Neural progenitor cell (in vitro differentiated cells): ENCODE measurements at regions not wholly inside any gene's neighbourhood (a gene's known extent, or its start where the extent isn't known, plus 50 kb on each side); places are given as distances from the start of the nearest gene placed in this dataset.
A peak's percentile ranks its signal among the peaks of the same experiment; 100 is the strongest.

Experiments used
- DNase-seq: peaks from one replicate; pipeline ENCODE4 v3.0.0-alpha.2; 2016; ENCODE audit warnings: low spot score
- H2AFZ ChIP-seq: fragments of 200-600 bp; sonication (generic); replicated peaks from 2 replicates; pipeline ENCODE4 v1.6.1; 2016; ENCODE audit warnings: antibody characterized with exemption
- H3F3A ChIP-seq: fragments of 200-600 bp; sonication (generic); 2 replicates; pipeline ENCODE4 v1.6.1; 2016; ENCODE audit warnings: antibody characterized with exemption, low read depth
- H3K27ac ChIP-seq: fragments of 200-600 bp; sonication (generic); 2 replicates; pipeline ENCODE4 v1.5.1; 2016; ENCODE audit warnings: mild to moderate bottlenecking
- H3K27me3 ChIP-seq: fragments of 200-600 bp; sonication (generic); 2 replicates; pipeline ENCODE4 v1.6.1; 2016; ENCODE audit warnings: mild to moderate bottlenecking, moderate library complexity
- H3K36me3 ChIP-seq: fragments of 200-600 bp; sonication (generic); 2 replicates; pipeline ENCODE4 v1.5.1; 2016
- H3K4me1 ChIP-seq: fragments of 200-600 bp; sonication (generic); 2 replicates; pipeline ENCODE4 v1.6.1; 2016; ENCODE audit warnings: mixed run types
- H3K4me2 ChIP-seq: fragments of 200-600 bp; sonication (generic); 2 replicates; pipeline ENCODE4 v1.6.1; 2016
- H3K4me3 ChIP-seq: fragments of 200-600 bp; sonication (generic); 2 replicates; pipeline ENCODE4 v1.5.1; 2016
- H3K79me2 ChIP-seq: fragments of 200-600 bp; sonication (generic); 2 replicates; pipeline ENCODE4 v1.6.1; 2016; ENCODE audit warnings: low read depth
- H3K9ac ChIP-seq: fragments of 200-600 bp; sonication (generic); 2 replicates; pipeline ENCODE4 v1.6.1; 2016
- H3K9me3 ChIP-seq: fragments of 200-600 bp; sonication (generic); 2 replicates; pipeline ENCODE4 v1.5.1; 2016; ENCODE audit warnings: low read depth
- H4K20me1 ChIP-seq: fragments of 200-600 bp; sonication (generic); 2 replicates; pipeline ENCODE4 v1.6.1; 2016; ENCODE audit warnings: low read depth
- H3K27ac Mint-ChIP-seq: 3 replicates; pipeline ENCODE4 v1.8.0; 2021; ENCODE audit warnings: mixed read lengths
- H3K27me3 Mint-ChIP-seq: 2 replicates; pipeline ENCODE4 v1.8.0; 2022; ENCODE audit warnings: low read depth, mild to moderate bottlenecking, inconsistent platforms, moderate library complexity, mixed read lengths; ENCODE audit not compliant: insufficient read depth
- H3K36me3 Mint-ChIP-seq: 3 replicates; pipeline ENCODE4 v1.8.0; 2021; ENCODE audit warnings: mixed read lengths
- H3K4me1 Mint-ChIP-seq: 3 replicates; pipeline ENCODE4 v1.8.0; 2021; ENCODE audit warnings: mixed read lengths
- H3K4me3 Mint-ChIP-seq: 3 replicates; pipeline ENCODE4 v1.8.0; 2021; ENCODE audit warnings: mild to moderate bottlenecking, moderate library complexity, mixed read lengths
- H3K9me3 Mint-ChIP-seq: 3 replicates; pipeline ENCODE4 v1.8.0; 2020; ENCODE audit warnings: mixed read lengths
- CTCF ChIP-seq: fragments of 200-600 bp; sonication (generic); IDR thresholded peaks from 2 replicates; pipeline ENCODE4 v1.5.1; 2017; ENCODE audit warnings: antibody characterized with exemption, mild to moderate bottlenecking
- EZH2 ChIP-seq: fragments of 200-600 bp; sonication (generic); IDR thresholded peaks from 2 replicates; pipeline ENCODE4 v1.6.1; 2017; ENCODE audit warnings: antibody characterized with exemption, mild to moderate bottlenecking, moderate library complexity
- EZH2phosphoT487 ChIP-seq: fragments of 200-600 bp; sonication (generic); IDR thresholded peaks from 2 replicates; pipeline ENCODE4 v1.6.1; 2017; ENCODE audit warnings: antibody characterized with exemption

- Histone ChIP-seq H3K9ac (no peak overlapping the region), H3K27me3 (no peaks in the 10 kb centered on the region), H3K27ac (no peak overlapping the region), H3K4me3 (no peak overlapping the region), H3K4me2 (no peak overlapping the region), H3K79me2 (no peaks in the 10 kb centered on the region), H2AFZ (no peak overlapping the region), H3K9me3 (no peaks in the 10 kb centered on the region), H4K20me1 (no peaks in the 10 kb centered on the region), H3K4me1 (no peaks in the 10 kb centered on the region), H3F3A (no peaks in the 10 kb centered on the region), H3K36me3 (no peaks in the 10 kb centered on the region)
- no peak overlapping the region for H3K27ac Mint-ChIP-seq
- peaks cover 2% of the 10 kb centered on the region for H3K36me3 Mint-ChIP-seq
- H3K4me3 Mint-ChIP-seq = no peak overlapping the region
- DNase-seq = no peak
- no peak for TF ChIP-seq EZH2phosphoT487
- no peak for TF ChIP-seq EZH2
- no peak for TF ChIP-seq CTCF
- H3K9me3 Mint-ChIP-seq = no peaks in the 10 kb centered on the region
- peaks cover 8% of the 10 kb centered on the region for H3K27me3 Mint-ChIP-seq
- peaks cover 2% of the 10 kb centered on the region for H3K4me1 Mint-ChIP-seq
Measured at GRCh38 chr18:6593142-6593885, 136.2 kb upstream of the ARHGAP28 start.

- no peak for DNase-seq
- Mint-ChIP-seq H3K4me1 (peaks cover 7% of the 10 kb centered on the region), H3K27me3 (peaks cover 8% of the 10 kb centered on the region), H3K9me3 (no peaks in the 10 kb centered on the region), H3K36me3 (peaks cover 2% of the 10 kb centered on the region), H3K4me3 (no peak overlapping the region), H3K27ac (no peak overlapping the region)
- H3K4me2 ChIP-seq = no peak overlapping the region
- no peaks in the 10 kb centered on the region for H3K79me2 ChIP-seq
- H3K27me3 ChIP-seq = no peaks in the 10 kb centered on the region
- no peak overlapping the region for H3K4me3 ChIP-seq
- no peaks in the 10 kb centered on the region for H3K9me3 ChIP-seq
- TF ChIP-seq EZH2phosphoT487 (no peak), CTCF (no peak)
- peak overlapping the region; percentile 80 for H2AFZ ChIP-seq
- H3K36me3 ChIP-seq = no peaks in the 10 kb centered on the region
- no peaks in the 10 kb centered on the region for H3F3A ChIP-seq
- H3K9ac ChIP-seq = no peak overlapping the region
- no peak overlapping the region for H3K27ac ChIP-seq
- no peaks in the 10 kb centered on the region for H4K20me1 ChIP-seq
- no peaks in the 10 kb centered on the region for H3K4me1 ChIP-seq
Measured at GRCh38 chr18:6595666-6596065, 133.8 kb upstream of the ARHGAP28 start.

GRCh38 chr18:6598657-6599056 lies 130.9 kb upstream of the ARHGAP28 start:
- no peak for TF ChIP-seq CTCF
- TF ChIP-seq EZH2phosphoT487 = no peak
- Mint-ChIP-seq H3K27me3 (peaks cover 10% of the 10 kb centered on the region), H3K4me1 (peaks cover 7% of the 10 kb centered on the region), H3K9me3 (no peaks in the 10 kb centered on the region), H3K27ac (no peak overlapping the region), H3K36me3 (no peaks in the 10 kb centered on the region), H3K4me3 (no peak overlapping the region)
- Histone ChIP-seq H3K27me3 (no peaks in the 10 kb centered on the region), H3F3A (no peaks in the 10 kb centered on the region), H3K4me3 (no peak overlapping the region), H3K9me3 (no peaks in the 10 kb centered on the region), H3K9ac (no peak overlapping the region), H3K36me3 (no peaks in the 10 kb centered on the region), H3K27ac (no peak overlapping the region), H3K79me2 (no peaks in the 10 kb centered on the region), H2AFZ (no peak overlapping the region), H3K4me1 (no peaks in the 10 kb centered on the region), H4K20me1 (no peaks in the 10 kb centered on the region), H3K4me2 (no peak overlapping the region)
- no peak for DNase-seq
